GM12878 (cell line): ENCODE measurements at regions not wholly inside any gene's neighbourhood (a gene's known extent, or its start where the extent isn't known, plus 50 kb on each side); places are given as distances from the start of the nearest gene placed in this dataset.

Experiments
- ATAC-seq: fragments of 200-7000 bp; cut with Tn5 transposase; 3 replicates; pipeline ENCODE4 v1.9.1; 2020; ENCODE audit warnings: mild to moderate bottlenecking, moderate library complexity
- BruUV-seq: library from RNA; stranded (reverse); fragments of 400-500 nt; replicated peaks from 2 replicates; lab custom pipeline; 2021; lab: Mats Ljungman, UMichigan
- CTCF ChIA-PET: fragments of 300-600 bp; sonication (Branson Sonifier 250); formaldehyde crosslinking; extraction: SDS; loops from one replicate; lab custom pipeline; 2021; ENCODE audit warnings: inconsistent platforms; lab: Yijun Ruan, JAX
- POLR2A ChIA-PET: fragments of 350-600 bp; formaldehyde crosslinking; extraction: SDS; loops from one replicate; lab custom pipeline; 2021; ENCODE audit warnings: inconsistent platforms; lab: Charles Lee
- RAD21 ChIA-PET: fragments of 300-600 bp; sonication (Branson Sonifier 250); formaldehyde crosslinking; loops from one replicate; lab custom pipeline; 2023; ENCODE audit warnings: antibody characterized with exemption; ENCODE audit not compliant: unreplicated experiment; lab: Charles Lee
- SMC1A ChIA-PET: fragments of 300-600 bp; sonication (Branson Sonifier 250); formaldehyde crosslinking; loops from one replicate; lab custom pipeline; 2023; ENCODE audit not compliant: unreplicated experiment, uncharacterized antibody; lab: Charles Lee
- DNase-seq: peaks from one replicate; pipeline ENCODE4 v3.0.0-alpha.2; 2011; ENCODE audit warnings: low read depth, low spot score
- FAIRE-seq: peaks from 3 replicates; lab custom pipeline; 2011; peaks lifted over from hg19 to GRCh38; lab: Jason Lieb, UNC
- H2AFZ ChIP-seq: 2 replicates; pipeline ENCODE4 v1.6.0; 2011; ENCODE audit warnings: low read depth, low read length, control low read depth; ENCODE audit not compliant: control insufficient read depth
- H3K27ac ChIP-seq: 2 replicates; pipeline ENCODE4 v1.5.1; 2011; ENCODE audit warnings: control low read depth; ENCODE audit not compliant: control insufficient read depth, insufficient read depth
- H3K27me3 ChIP-seq, 2 experiments: replicated peaks in 1 of 2; 2 replicates each; pipeline versions ENCODE4 v1.6.0 to v1.6.1; 2011; ENCODE audit warnings: low read length in 1 of 2; ENCODE audit not compliant: control insufficient read depth in 2 of 2, insufficient read depth in 2 of 2
- H3K36me3 ChIP-seq, 2 experiments: 2 replicates each; pipeline ENCODE4 v1.5.1; 2011; ENCODE audit warnings: low read length in 1 of 2; ENCODE audit not compliant: control insufficient read depth in 2 of 2, insufficient read depth in 2 of 2
- H3K4me1 ChIP-seq: 2 replicates; pipeline ENCODE4 v1.6.1; 2011; ENCODE audit warnings: mild to moderate bottlenecking, low read length, moderate library complexity, mixed read lengths; ENCODE audit not compliant: control insufficient read depth, insufficient read depth
- H3K4me2 ChIP-seq: 2 replicates; pipeline ENCODE4 v1.6.0; 2011; ENCODE audit warnings: control low read depth; ENCODE audit not compliant: control insufficient read depth, insufficient read depth
- H3K4me3 ChIP-seq: fragments of 200-600 bp; sonication (generic); 2 replicates; pipeline ENCODE4 v1.5.1; 2016
- H3K79me2 ChIP-seq: 2 replicates; pipeline ENCODE4 v1.6.0; 2011; ENCODE audit warnings: low read length; ENCODE audit not compliant: control insufficient read depth, insufficient read depth
- H3K9ac ChIP-seq: 2 replicates; pipeline ENCODE4 v1.8.0; 2011; ENCODE audit warnings: low read length, control low read depth, mixed read lengths; ENCODE audit not compliant: control insufficient read depth, insufficient read depth
- H3K9me3 ChIP-seq: replicated peaks from 3 replicates; pipeline ENCODE4 v1.5.1; 2011; ENCODE audit warnings: mild to moderate bottlenecking, low read length; ENCODE audit not compliant: control insufficient read depth, insufficient read depth
- H4K20me1 ChIP-seq: 2 replicates; pipeline ENCODE4 v1.6.0; 2011; ENCODE audit not compliant: control insufficient read depth, insufficient read depth
- CBFB ChIP-seq: IDR thresholded peaks from 2 replicates; pipeline ENCODE4 v1.6.1; 2016; ENCODE audit warnings: antibody characterized with exemption, low read depth
- CHD4 ChIP-seq: fragments of 200-600 bp; sonication (generic); IDR thresholded peaks from 2 replicates; pipeline ENCODE4 v1.6.1; 2016; ENCODE audit warnings: mild to moderate bottlenecking
- MTA2 ChIP-seq: fragments of 450-650 bp; IDR thresholded peaks from 2 replicates; pipeline ENCODE4 v1.6.1; 2016; ENCODE audit warnings: low read depth, mild to moderate bottlenecking, moderate library complexity
- NFYA ChIP-seq: IDR thresholded peaks from 2 replicates; pipeline ENCODE4 v1.6.1; 2011; ENCODE audit warnings: low read depth, mild to moderate bottlenecking, low read length, improper control_type of control experiment, borderline replicate concordance
- NR2C2 ChIP-seq: IDR thresholded peaks from 2 replicates; pipeline ENCODE4 v1.6.1; 2011; ENCODE audit warnings: borderline replicate concordance, low read depth; ENCODE audit not compliant: control insufficient read depth, insufficient read length
- RUNX3 ChIP-seq: IDR thresholded peaks from 2 replicates; pipeline ENCODE4 v1.6.1; 2012; ENCODE audit warnings: low read length, inconsistent platforms
- SMARCA5 ChIP-seq: fragments of 450-650 bp; IDR thresholded peaks from 2 replicates; pipeline ENCODE4 v1.6.1; 2017; ENCODE audit warnings: mild to moderate bottlenecking
- SREBF2 ChIP-seq: IDR thresholded peaks from 2 replicates; pipeline ENCODE4 v1.6.1; 2012; ENCODE audit warnings: mild to moderate bottlenecking, low read length
- STAT1 ChIP-seq: fragments of 450-650 bp; conservative IDR thresholded peaks from 2 replicates; pipeline ENCODE4 v1.6.1; 2014; ENCODE audit warnings: antibody characterized with exemption, mild to moderate bottlenecking
- WRNIP1 ChIP-seq: IDR thresholded peaks from 2 replicates; pipeline ENCODE4 v1.6.1; 2011; ENCODE audit warnings: low read depth, low read length, improper control_type of control experiment, borderline replicate concordance
- ZNF217 ChIP-seq: fragments of 450-650 bp; IDR thresholded peaks from 2 replicates; pipeline ENCODE4 v1.6.1; 2017; ENCODE audit warnings: antibody characterized with exemption, mild to moderate bottlenecking
- ZNF592 ChIP-seq: fragments of 450-650 bp; IDR thresholded peaks from 2 replicates; pipeline ENCODE4 v1.6.1; 2017; ENCODE audit warnings: mild to moderate bottlenecking, moderate library complexity
- WGBS: methylation state at CpG from one replicate; pipeline ENCODE4 v1.1.6; 2016; ENCODE audit warnings: low lambda C conversion rate; ENCODE audit not compliant: insufficient replicate concordance, insufficient coverage; ENCODE audit errors: missing lambda C conversion rate; 5-methylcytosine and 5-hydroxymethylcytosine counted together
- in situ Hi-C: fragments of 300-500 bp; cut with MboI; formaldehyde crosslinking; loops from 9 replicates; pipeline ENCODE4 v1.14.3; 2018; ENCODE audit warnings: mixed read lengths
- intact Hi-C: fragments of 100-400 bp; cut with micrococcal nuclease; formaldehyde crosslinking; loops from one replicate; pipeline ENCODE4 v1.14.2; 2022; ENCODE audit not compliant: unreplicated experiment

DNA sequence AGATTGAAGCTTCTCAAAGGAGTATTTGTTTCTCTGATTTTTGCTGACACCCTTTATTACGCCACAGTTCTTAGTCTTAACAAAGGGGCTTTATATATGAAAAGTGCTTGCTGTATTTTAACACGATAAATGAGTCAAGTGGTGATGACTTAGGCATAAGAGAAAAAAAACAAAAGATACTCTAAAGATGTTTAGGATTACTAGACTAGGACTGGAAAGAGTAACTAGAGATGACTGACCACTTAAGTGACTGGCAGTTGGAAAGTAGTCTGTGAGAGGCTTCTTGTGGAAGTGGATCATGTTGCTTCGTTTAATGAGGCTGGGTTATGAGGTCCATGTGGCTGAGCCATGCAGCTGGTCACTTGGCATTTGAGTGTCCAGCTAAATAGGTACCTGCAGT is 69.4 kb upstream of the ACTBL2 start:
- H4K20me1 ChIP-seq: no peaks in the 10 kb centered on the region
- H3K4me2 ChIP-seq: no peak overlapping the region
- POLR2A ChIA-PET: no interaction called here
- FAIRE-seq: peak; percentile 41
- no peak overlapping the region for H3K4me3 ChIP-seq
- no TSS peak for BruUV-seq
- TF ChIP-seq RUNX3 (no peak), SREBF2 (no peak), STAT1 (no peak), ZNF217 (no peak), MTA2 (no peak), NR2C2 (no peak), CHD4 (no peak), WRNIP1 (no peak)
- H3K9ac ChIP-seq: no peak overlapping the region
- DNase-seq: no peak
- H3K27ac ChIP-seq: no peak overlapping the region
- SMC1A ChIA-PET: no interaction called here
- H3K4me1 ChIP-seq: no peaks in the 10 kb centered on the region
- RAD21 ChIA-PET: no interaction called here
- no peaks in the 10 kb centered on the region for H3K36me3 ChIP-seq
- 21% methylated on average over 3 of the region's 3 CpGs for WGBS
- intact Hi-C loops (no loop called here), in situ Hi-C loops (no loop called here)
- no peak overlapping the region for H2AFZ ChIP-seq
- H3K79me2 ChIP-seq: no peaks in the 10 kb centered on the region
- CTCF ChIA-PET: interaction anchor here (0.6 kb wide), 1 partner anchor 117 kb away, joined by 3 read pairs; no protein-coding TSS in a partner anchor
- no peaks in the 10 kb centered on the region for H3K9me3 ChIP-seq
- H3K27me3 ChIP-seq: no peaks in the 10 kb centered on the region
- ATAC-seq: no peak

DNA sequence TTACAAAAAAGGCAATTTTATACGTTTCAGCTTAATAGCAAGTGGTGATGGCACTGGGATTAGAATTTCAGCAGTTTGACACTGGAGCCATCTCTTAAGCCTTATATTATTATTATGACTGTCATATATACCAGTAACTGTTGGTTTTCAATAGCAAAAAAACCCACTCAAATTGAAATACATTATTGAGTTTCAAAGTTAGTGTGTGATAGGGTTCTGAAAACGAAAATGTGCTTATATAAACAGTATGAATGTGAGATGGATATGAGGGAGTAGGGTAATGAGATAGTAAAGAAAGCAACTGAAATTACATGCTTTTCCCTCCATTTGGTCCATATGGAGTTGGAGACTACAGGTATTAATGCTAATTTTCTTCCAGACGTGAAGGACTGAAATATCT is 68.6 kb upstream of the ACTBL2 start:
- in situ Hi-C loops: no loop called here
- no peak overlapping the region for H3K27ac ChIP-seq
- H4K20me1 ChIP-seq: no peaks in the 10 kb centered on the region
- H3K9me3 ChIP-seq: no peaks in the 10 kb centered on the region
- 2% methylated on average over 3 of the region's 3 CpGs for WGBS
- H3K4me3 ChIP-seq: no peak overlapping the region
- no peaks in the 10 kb centered on the region for H3K79me2 ChIP-seq
- ChIA-PET CTCF (no interaction called here), SMC1A (no interaction called here), RAD21 (no interaction called here), POLR2A (no interaction called here)
- H3K9ac ChIP-seq: no peak overlapping the region
- ATAC-seq (no peak), FAIRE-seq (no peak), DNase-seq (no peak)
- no peaks in the 10 kb centered on the region for H3K27me3 ChIP-seq
- no peak overlapping the region for H2AFZ ChIP-seq
- no peak overlapping the region for H3K4me2 ChIP-seq
- no TSS peak for BruUV-seq
- no peaks in the 10 kb centered on the region for H3K36me3 ChIP-seq
- no peaks in the 10 kb centered on the region for H3K4me1 ChIP-seq
- intact Hi-C loops: no loop called here
- no peak for TF ChIP-seq WRNIP1
- TF ChIP-seq CBFB: no peak
- TF ChIP-seq SMARCA5: no peak
- no peak for TF ChIP-seq ZNF592
- TF ChIP-seq NR2C2: no peak
- no peak for TF ChIP-seq NFYA
